Effector CD8-positive, alpha-beta T cell (primary cell): ENCODE measurements at regions not wholly inside any gene's neighbourhood (a gene's known extent, or its start where the extent isn't known, plus 50 kb on each side); places are given as distances from the start of the nearest gene placed in this dataset.

Experiments used
- DNase-seq: peaks from one replicate; lab custom pipeline; 2025; lab: John Stamatoyannopoulos, UW

GRCh38 chr14:47872588-47872987 is 197.2 kb upstream of the MDGA2 start:
- DNase-seq = no peak

DNA sequence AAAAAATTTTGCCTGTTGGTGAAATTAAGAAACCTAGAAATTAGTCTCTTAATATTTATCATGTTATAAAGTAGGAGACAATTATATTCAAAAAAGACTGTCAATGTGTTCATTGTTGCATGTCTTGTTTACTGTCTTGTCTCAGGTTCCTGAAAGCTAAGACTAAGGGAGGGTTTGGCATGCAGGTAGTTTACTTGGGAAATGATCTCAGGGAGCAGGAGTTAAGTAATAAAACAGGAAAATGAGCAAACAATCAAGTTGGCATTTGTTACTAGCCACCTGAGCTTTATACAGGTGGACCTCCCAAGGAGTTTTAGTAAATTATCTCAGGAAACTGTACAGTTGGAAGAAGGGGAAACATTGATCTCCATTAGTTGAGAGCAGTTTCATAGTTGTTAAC is 188.0 kb upstream of the MDGA2 start:
- no peak for DNase-seq

- DNase-seq = no peak
These were observed 182.2 kb upstream of the MDGA2 start for GRCh38 chr14:47857646-47858045.

- DNase-seq = no peak
These were observed 176.9 kb upstream of the MDGA2 start for GRCh38 chr14:47852278-47852677.

DNA sequence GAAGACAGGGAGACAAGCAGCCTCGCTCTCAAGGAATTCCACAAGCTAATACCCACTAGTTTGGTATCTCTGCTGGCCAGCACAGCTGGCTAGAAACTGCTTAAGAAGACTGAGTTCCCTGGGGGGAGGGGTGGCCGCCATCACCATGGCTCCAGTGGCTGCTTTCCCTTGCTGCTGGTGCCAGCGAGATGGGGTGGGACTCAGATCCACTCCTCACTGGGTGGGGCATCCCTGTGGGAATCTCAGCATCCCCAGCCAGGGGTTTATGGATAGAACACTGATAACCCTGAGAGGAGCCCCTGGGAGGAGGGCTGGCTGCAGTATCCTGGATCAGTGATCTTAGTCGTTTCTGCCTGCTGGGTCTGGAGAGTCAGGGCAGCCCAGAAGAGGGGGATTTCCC is 170.6 kb upstream of the MDGA2 start:
- no peak for DNase-seq

- DNase-seq = no peak
These were observed 167.8 kb upstream of the MDGA2 start for GRCh38 chr14:47843236-47843635.

DNA sequence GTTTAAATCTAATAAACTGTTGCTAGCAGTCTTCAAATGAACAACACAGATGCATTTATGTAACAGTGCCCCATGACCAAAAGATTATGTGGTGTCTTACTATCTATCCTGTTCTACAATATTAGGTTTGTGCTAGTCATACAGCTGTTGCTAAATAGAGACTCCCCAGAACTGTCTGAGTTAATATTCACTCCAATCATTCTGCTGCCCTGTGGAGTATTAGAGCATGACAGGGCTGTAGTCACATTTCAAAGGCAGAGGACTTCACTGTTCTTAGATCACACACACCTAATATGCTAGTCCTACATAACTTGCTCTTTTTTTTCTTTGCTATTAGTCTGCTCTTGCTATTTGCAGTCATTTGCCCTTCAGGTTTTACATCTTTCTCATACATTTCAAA is 157.6 kb upstream of the MDGA2 start:
- DNase-seq = no peak

DNA sequence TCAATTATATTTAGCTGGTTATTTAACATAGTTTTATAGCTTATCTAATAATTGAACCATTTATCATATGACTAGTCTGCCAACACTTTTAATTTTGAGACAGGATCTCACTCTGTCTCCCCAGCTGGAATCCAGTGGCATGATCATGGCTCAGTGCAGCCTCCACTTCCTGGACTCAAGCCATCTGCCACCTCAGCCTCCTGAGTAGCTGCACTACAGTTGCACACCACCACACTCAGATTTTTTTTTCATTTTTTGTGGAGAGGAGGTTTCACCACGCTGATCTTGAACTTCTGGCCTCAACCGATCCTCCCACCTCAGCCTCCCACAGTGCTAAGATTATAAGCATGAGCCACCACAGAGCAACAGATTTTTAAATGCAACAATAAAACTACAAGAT is 151.4 kb upstream of the MDGA2 start:
- no peak for DNase-seq

GRCh38 chr14:47822326-47822725 is 146.9 kb upstream of the MDGA2 start:
- no peak for DNase-seq

- no peak for DNase-seq
These were observed 145.7 kb upstream of the MDGA2 start for GRCh38 chr14:47821135-47821534.

- DNase-seq = no peak
These were observed 115.1 kb upstream of the MDGA2 start for GRCh38 chr14:47790477-47790876.

- no peak for DNase-seq
These were observed 109.7 kb upstream of the MDGA2 start for GRCh38 chr14:47785058-47785457.

- no peak for DNase-seq
These were observed 103.2 kb upstream of the MDGA2 start for GRCh38 chr14:47778631-47779030.

- no peak for DNase-seq
These were observed 97.2 kb upstream of the MDGA2 start for GRCh38 chr14:47772652-47773051.

DNA sequence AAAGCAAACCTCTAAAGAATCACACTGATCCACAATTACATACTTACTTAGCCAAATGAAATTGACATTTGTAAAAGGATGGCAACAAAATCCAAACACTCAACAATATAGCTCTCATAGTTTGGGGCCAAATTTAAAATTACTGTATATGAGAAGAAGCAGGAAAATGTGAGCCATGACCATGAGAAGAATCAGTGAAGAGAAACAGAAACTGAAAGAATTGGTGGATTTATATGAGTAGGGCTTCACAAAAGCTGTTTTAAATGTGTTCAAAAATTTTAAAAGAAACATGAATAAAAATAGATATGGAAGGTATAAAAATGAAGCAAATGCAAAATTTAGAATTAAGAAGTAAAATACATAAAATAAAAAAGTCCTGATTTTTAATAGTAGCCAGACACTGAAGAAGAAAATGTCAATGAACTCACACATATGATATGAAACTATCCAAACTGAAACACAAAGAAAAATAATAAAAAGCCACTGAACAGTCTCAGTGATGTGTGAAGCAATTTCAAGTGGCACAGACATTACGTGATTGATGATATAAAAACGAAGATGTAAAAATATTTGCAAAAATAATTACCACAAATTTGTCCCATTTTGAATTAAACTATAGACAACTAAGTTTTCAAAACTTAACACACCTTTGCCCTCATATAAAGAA is 87.9 kb upstream of the MDGA2 start:
- DNase-seq = no peak

- DNase-seq = no peak
These were observed 71.6 kb upstream of the MDGA2 start for GRCh38 chr14:47746986-47747385.

DNA sequence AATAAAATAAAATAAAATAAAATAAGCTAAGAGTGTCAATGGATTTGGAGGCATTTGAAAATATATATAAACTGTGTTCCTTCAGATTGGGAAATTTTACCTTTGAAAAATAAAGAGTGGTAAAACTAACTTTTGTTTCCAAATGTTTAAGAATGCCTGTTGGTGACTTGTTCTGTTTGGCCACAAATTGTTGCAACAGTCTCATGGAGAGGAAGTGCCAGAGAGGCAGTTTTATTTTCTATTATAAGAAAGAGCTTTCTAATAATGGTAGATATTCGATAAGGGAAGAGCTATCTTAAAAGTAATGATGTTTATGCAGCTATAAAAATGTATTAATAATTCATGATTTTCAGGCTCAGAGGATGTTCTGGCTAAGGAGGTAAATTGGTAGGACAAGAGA is 68.8 kb upstream of the MDGA2 start:
- DNase-seq = no peak

- no peak for DNase-seq
These were observed 64.1 kb upstream of the MDGA2 start for GRCh38 chr14:47739541-47739940.

DNA sequence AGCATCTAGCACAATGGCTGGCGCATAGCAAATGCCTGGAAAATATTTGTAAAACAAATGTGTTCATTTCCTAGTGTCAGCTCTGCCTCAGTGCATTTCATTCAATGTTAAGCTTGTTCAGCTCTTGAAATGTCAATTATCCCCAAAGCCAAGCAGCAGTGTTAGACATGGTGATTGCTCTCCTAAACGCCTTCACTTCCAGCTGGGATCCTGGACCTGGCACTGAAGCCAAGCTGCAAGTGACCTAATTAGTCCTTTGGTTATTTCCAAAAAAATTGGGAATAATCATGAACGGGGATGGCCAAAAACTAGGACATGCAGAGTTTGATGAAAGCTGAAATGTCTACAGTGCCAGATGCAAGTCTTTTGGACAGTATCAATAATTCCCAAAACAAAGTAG is 54.9 kb upstream of the MDGA2 start:
- no peak for DNase-seq
